ENCODE measurements at regions not wholly inside any gene's neighbourhood (a gene's known extent, or its start where the extent isn't known, plus 50 kb on each side); places are given as distances from the start of the nearest gene placed in this dataset.
"Not testable (repeated sequence)": the region's sequence is repeated elsewhere in the genome, so short reads cannot be mapped to it uniquely, and the experiment has no call there.

DNA sequence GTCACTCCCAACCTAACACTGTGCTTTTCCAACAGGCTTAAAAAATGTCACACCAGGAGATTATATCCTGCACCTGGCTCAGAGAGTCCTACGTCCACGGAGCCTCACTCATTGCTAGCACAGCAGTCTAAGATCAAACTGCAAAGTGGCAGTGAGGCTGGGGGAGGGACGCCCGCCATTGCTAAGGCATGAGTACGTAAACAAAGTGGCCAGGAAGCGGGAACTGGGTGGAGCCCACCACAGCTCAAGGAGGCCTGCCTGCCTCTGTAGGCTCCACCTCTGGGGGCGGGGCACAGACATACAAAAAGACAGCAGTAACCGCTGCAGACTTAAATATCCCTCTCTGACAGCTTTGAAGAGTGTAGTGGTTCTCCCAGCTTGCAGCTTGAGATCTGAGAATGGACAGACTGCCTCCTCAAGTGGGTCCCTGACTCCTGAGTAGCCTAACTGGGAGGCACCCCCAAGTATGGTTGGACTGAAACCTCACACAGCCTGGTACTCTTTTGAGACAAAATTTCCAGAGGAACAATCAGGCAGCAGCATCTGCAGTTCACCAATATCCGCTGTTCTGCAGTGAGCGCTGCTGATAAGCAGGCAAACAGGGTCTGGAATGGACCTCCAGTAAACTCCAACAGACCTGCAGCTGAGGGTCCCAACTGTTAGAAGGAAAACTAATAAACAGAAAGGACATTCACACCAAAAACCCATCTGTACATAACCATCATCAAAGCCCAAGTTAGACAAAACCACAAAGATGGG is 2986.4 kb upstream of the OR11H1 start:
- H3K4me1 Mint-ChIP-seq; H3K4me3 ChIP-seq (ENCODE audit: low read length); ATAC-seq; H3K27ac ChIP-seq (ENCODE audit: low read depth, low read length); POLR2A ChIA-PET; H3K4me3 Mint-ChIP-seq; H3K27me3 ChIP-seq (ENCODE audit: control insufficient read depth in 2 of 2, insufficient read depth in 2 of 2, low read length in 2 of 2); intact Hi-C loops (cut with micrococcal nuclease); H3K9me3 Mint-ChIP-seq; DNase-seq; H3K36me3 ChIP-seq (ENCODE audit: control insufficient read depth in 2 of 3, insufficient read depth in 3 of 3, low read length in 3 of 3); H3K27me3 Mint-ChIP-seq; H3K4me1 ChIP-seq (ENCODE audit: control insufficient read depth in 2 of 2, insufficient read depth in 2 of 2, low read length in 2 of 2); H3K9me3 ChIP-seq (ENCODE audit: control insufficient read depth in 2 of 3, low read length in 3 of 3); CTCF ChIA-PET; H3K27ac Mint-ChIP-seq; H3K36me3 Mint-ChIP-seq: not testable (repeated sequence)

DNA sequence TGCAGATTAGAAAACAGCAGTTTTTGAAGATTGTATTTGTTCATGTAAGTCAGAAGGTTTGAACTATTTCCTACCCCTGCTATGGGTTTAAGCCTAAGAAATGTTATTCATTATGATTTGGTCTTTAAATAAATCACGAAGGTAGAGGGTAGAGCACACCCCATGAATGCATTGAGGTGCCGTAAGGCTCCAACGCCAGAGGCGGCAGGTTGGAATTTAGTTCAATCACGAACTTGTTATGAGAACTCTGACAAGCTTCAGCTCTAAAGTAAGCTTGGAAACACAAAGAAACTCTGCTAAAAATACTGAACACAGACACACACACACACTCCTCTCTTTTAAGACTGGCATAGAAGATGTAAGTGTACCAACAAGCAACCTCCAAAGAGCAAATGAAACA is 2974.6 kb upstream of the OR11H1 start:
- H3K4me1 ChIP-seq (ENCODE audit: control insufficient read depth in 2 of 2, insufficient read depth in 2 of 2, low read length in 2 of 2); intact Hi-C loops (cut with micrococcal nuclease); H3K27ac Mint-ChIP-seq; ATAC-seq; H3K36me3 Mint-ChIP-seq; H3K4me1 Mint-ChIP-seq; H3K27ac ChIP-seq (ENCODE audit: low read depth, low read length); H3K27me3 Mint-ChIP-seq; H3K4me3 Mint-ChIP-seq; H3K4me3 ChIP-seq (ENCODE audit: low read length); H3K36me3 ChIP-seq (ENCODE audit: control insufficient read depth in 2 of 3, insufficient read depth in 3 of 3, low read length in 3 of 3); CTCF ChIA-PET; DNase-seq; H3K27me3 ChIP-seq (ENCODE audit: control insufficient read depth in 2 of 2, insufficient read depth in 2 of 2, low read length in 2 of 2); POLR2A ChIA-PET; H3K9me3 Mint-ChIP-seq; H3K9me3 ChIP-seq (ENCODE audit: control insufficient read depth in 2 of 3, low read length in 3 of 3): not testable (repeated sequence)

DNA sequence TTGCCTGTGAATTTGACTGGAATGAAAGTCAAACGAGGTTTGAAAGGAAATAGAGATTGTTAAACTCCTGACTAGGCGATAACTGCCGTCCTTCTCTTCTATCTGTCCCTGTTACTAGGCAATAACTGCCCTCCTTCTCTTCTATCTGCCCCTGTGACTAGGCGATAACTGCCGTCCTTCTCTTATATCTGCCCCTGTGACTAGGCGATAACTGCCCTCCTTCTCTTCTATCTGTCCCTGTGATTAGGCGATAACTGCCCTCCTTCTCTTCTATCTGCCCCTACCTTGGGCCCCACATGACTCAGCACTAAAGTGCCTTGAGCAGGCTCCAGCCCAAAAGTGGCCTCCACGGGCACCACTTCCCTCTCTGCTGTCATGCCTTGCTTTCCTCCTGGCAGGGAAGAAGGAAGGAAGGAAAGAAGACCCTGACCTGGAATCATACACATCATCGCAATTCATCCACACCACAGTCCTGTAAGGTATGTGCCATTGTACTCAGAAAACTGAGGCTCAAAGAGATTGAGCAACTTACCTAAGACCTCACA is 2973.3 kb upstream of the OR11H1 start:
- not testable (repeated sequence) for DNase-seq

GRCh38 chr22:12571500-12571899 is 2956.5 kb upstream of the OR11H1 start:
- intact Hi-C loops (cut with micrococcal nuclease); CTCF ChIA-PET: not testable (repeated sequence)

More for the DNA sequence above, 2973.3 kb upstream of the OR11H1 start:
- H3K27ac Mint-ChIP-seq; H3K4me3 Mint-ChIP-seq; intact Hi-C loops (cut with micrococcal nuclease); H3K27me3 ChIP-seq (ENCODE audit: control insufficient read depth in 2 of 2, insufficient read depth in 2 of 2, low read length in 2 of 2); H3K27me3 Mint-ChIP-seq; H3K9me3 Mint-ChIP-seq; H3K36me3 ChIP-seq (ENCODE audit: control insufficient read depth in 2 of 3, insufficient read depth in 3 of 3, low read length in 3 of 3); H3K9me3 ChIP-seq (ENCODE audit: control insufficient read depth in 2 of 3, low read length in 3 of 3); CTCF ChIA-PET; H3K4me1 Mint-ChIP-seq; H3K27ac ChIP-seq (ENCODE audit: low read depth, low read length); POLR2A ChIA-PET; H3K36me3 Mint-ChIP-seq; ATAC-seq; H3K4me3 ChIP-seq (ENCODE audit: low read length); H3K4me1 ChIP-seq (ENCODE audit: control insufficient read depth in 2 of 2, insufficient read depth in 2 of 2, low read length in 2 of 2): not testable (repeated sequence)

DNA sequence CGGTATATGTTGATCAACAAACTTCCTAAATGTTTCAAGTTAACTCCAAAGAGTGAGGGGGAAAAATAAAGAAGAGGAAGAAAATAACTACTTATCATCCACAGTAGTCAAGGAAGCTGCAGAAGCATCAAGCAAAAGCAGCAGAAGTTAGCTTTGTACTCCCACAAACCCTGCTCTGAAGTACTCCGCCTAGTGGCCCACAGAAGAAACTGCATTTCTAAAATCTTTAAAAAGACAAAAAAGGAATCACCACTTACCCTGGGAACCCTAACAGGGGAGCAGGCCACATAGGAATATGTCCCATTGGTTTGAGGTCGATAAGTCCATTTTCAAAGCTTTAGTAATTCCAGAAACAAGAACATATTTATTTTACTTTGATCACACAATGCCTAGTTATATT is 2948.3 kb upstream of the OR11H1 start:
- CTCF ChIA-PET; POLR2A ChIA-PET; H3K4me1 Mint-ChIP-seq; H3K9me3 ChIP-seq (ENCODE audit: control insufficient read depth in 2 of 3, low read length in 3 of 3); H3K4me3 Mint-ChIP-seq; H3K36me3 Mint-ChIP-seq; intact Hi-C loops (cut with micrococcal nuclease); H3K27ac Mint-ChIP-seq; ATAC-seq; DNase-seq; H3K4me1 ChIP-seq (ENCODE audit: control insufficient read depth in 2 of 2, insufficient read depth in 2 of 2, low read length in 2 of 2); H3K36me3 ChIP-seq (ENCODE audit: control insufficient read depth in 2 of 3, insufficient read depth in 3 of 3, low read length in 3 of 3); H3K27me3 ChIP-seq (ENCODE audit: control insufficient read depth in 2 of 2, insufficient read depth in 2 of 2, low read length in 2 of 2); H3K9me3 Mint-ChIP-seq; H3K4me3 ChIP-seq (ENCODE audit: low read length); H3K27ac ChIP-seq (ENCODE audit: low read depth, low read length); H3K27me3 Mint-ChIP-seq: not testable (repeated sequence)

More at GRCh38 chr22:12571500-12571899, 2956.5 kb upstream of the OR11H1 start:
- H3K36me3 Mint-ChIP-seq; H3K9me3 Mint-ChIP-seq; POLR2A ChIA-PET; H3K36me3 ChIP-seq (ENCODE audit: control insufficient read depth in 2 of 3, insufficient read depth in 3 of 3, low read length in 3 of 3); H3K27ac ChIP-seq (ENCODE audit: low read depth, low read length); H3K27me3 ChIP-seq (ENCODE audit: control insufficient read depth in 2 of 2, insufficient read depth in 2 of 2, low read length in 2 of 2); H3K9me3 ChIP-seq (ENCODE audit: control insufficient read depth in 2 of 3, low read length in 3 of 3); DNase-seq; H3K4me3 ChIP-seq (ENCODE audit: low read length); H3K27ac Mint-ChIP-seq; H3K4me3 Mint-ChIP-seq; H3K4me1 Mint-ChIP-seq; H3K27me3 Mint-ChIP-seq; ATAC-seq; H3K4me1 ChIP-seq (ENCODE audit: control insufficient read depth in 2 of 2, insufficient read depth in 2 of 2, low read length in 2 of 2): not testable (repeated sequence)

- H3K27me3 Mint-ChIP-seq; H3K27me3 ChIP-seq (ENCODE audit: control insufficient read depth in 2 of 2, insufficient read depth in 2 of 2, low read length in 2 of 2); CTCF ChIA-PET; H3K9me3 ChIP-seq (ENCODE audit: control insufficient read depth in 2 of 3, low read length in 3 of 3); H3K4me1 Mint-ChIP-seq; intact Hi-C loops (cut with micrococcal nuclease); H3K27ac Mint-ChIP-seq; H3K36me3 ChIP-seq (ENCODE audit: control insufficient read depth in 2 of 3, insufficient read depth in 3 of 3, low read length in 3 of 3); H3K27ac ChIP-seq (ENCODE audit: low read depth, low read length); H3K4me3 ChIP-seq (ENCODE audit: low read length); H3K4me3 Mint-ChIP-seq; H3K36me3 Mint-ChIP-seq; DNase-seq; POLR2A ChIA-PET; ATAC-seq; H3K4me1 ChIP-seq (ENCODE audit: control insufficient read depth in 2 of 2, insufficient read depth in 2 of 2, low read length in 2 of 2): not testable (repeated sequence)
- H3K9me3 Mint-ChIP-seq: peaks cover 0 to 14% (median 7%) of the 10 kb centered on the region in 11 donors
These were observed 2943.5 kb upstream of the OR11H1 start for GRCh38 chr22:12584457-12584856.

DNA sequence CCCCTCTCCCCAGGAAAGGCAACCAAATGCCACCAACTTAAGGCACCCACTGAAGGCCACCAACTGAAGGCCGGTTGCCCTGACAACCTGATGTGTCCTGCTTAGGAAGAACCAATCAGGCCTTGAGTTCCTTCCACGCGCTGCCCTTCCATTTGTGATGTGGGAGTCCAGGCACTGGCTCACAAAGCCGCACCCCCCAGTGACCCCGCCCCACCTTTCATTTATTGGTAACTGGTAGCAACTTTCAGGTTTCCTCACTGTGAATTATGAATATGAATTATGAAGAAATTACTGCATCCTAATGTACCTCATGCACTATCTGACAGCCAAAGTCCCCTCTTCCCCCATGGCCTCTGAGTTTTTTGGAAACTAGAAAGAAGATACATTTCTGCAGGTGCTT is 2943.1 kb upstream of the OR11H1 start:
- H3K4me1 Mint-ChIP-seq; H3K27ac ChIP-seq (ENCODE audit: low read depth, low read length); H3K36me3 Mint-ChIP-seq; intact Hi-C loops (cut with micrococcal nuclease); H3K27me3 Mint-ChIP-seq; H3K27me3 ChIP-seq (ENCODE audit: control insufficient read depth in 2 of 2, insufficient read depth in 2 of 2, low read length in 2 of 2); H3K4me3 ChIP-seq (ENCODE audit: low read length); DNase-seq; H3K36me3 ChIP-seq (ENCODE audit: control insufficient read depth in 2 of 3, insufficient read depth in 3 of 3, low read length in 3 of 3); H3K27ac Mint-ChIP-seq; ATAC-seq; POLR2A ChIA-PET; H3K9me3 ChIP-seq (ENCODE audit: control insufficient read depth in 2 of 3, low read length in 3 of 3); H3K4me1 ChIP-seq (ENCODE audit: control insufficient read depth in 2 of 2, insufficient read depth in 2 of 2, low read length in 2 of 2); CTCF ChIA-PET; H3K4me3 Mint-ChIP-seq: not testable (repeated sequence)
- peaks cover 0 to 18% (median 9%) of the 10 kb centered on the region in 11 donors for H3K9me3 Mint-ChIP-seq

Measured in naive thymus-derived CD4-positive, alpha-beta T cell (primary cell).